Stimulated activated CD8-positive, alpha-beta memory T cell treated with anti-CD3 and anti-CD28 coated beads, Interleukin-4, amount 100 ng/mL, for 4 hours (primary cell): ENCODE measurements at regions not wholly inside any gene's neighbourhood (a gene's known extent, or its start where the extent isn't known, plus 50 kb on each side); places are given as distances from the start of the nearest gene placed in this dataset.

ENCODE experiments used
- DNase-seq, 2 donors: peaks; one replicate each; pipeline ENCODE4 v3.0.0-alpha.2; 2020; ENCODE audit warnings: low read depth in 2 of 2, low spot score in 1 of 2

GRCh38 chr17:5635949-5636348, 51.6 kb upstream of the NLRP1 start:
- no peak for DNase-seq

DNA sequence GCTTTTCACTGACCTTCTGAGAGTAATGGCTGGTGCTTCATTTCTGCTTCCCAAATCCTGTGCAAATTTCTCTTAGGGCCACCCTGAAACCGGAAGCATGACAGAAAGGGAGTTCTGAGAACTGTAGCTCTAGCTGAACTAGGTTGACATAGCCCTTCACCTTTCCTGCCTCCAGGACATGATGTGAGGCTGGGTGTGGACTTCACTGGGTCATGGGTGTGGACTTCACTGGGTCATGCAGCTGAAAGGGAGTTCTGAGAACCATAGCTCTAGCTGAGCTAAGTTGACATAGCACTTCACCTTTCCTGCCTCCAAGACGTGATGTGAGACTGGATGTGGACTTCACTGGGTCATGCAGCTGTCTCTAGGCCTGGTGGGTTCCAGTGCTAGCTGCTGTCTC, 54.3 kb upstream of the NLRP1 start:
- no peak for DNase-seq

DNA sequence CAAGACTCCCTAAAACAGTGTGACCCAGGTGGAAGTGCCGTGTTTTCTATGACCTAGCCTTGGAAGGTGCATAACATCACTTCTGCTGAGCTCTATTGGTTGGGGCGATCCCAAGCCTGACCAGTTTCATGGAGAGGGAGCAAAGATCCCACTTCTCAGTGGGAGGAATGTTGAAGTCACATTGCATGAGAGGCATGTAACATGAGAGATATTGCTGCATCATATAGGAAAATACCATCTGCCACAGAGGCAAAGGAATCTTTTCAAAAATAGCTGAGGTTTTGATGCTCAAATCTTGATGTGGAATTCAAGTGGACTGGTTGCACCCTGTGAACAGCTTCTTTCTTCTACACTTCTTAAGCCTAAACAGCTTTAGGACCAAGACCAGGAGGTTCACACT, 56.4 kb upstream of the NLRP1 start:
- DNase-seq = no peak

GRCh38 chr17:5642752-5643151, 58.4 kb upstream of the NLRP1 start:
- DNase-seq = no peak

GRCh38 chr17:5644065-5644464, 59.8 kb upstream of the NLRP1 start:
- DNase-seq = no peak

GRCh38 chr17:5651348-5651747, 67.0 kb upstream of the NLRP1 start:
- DNase-seq = no peak

DNA sequence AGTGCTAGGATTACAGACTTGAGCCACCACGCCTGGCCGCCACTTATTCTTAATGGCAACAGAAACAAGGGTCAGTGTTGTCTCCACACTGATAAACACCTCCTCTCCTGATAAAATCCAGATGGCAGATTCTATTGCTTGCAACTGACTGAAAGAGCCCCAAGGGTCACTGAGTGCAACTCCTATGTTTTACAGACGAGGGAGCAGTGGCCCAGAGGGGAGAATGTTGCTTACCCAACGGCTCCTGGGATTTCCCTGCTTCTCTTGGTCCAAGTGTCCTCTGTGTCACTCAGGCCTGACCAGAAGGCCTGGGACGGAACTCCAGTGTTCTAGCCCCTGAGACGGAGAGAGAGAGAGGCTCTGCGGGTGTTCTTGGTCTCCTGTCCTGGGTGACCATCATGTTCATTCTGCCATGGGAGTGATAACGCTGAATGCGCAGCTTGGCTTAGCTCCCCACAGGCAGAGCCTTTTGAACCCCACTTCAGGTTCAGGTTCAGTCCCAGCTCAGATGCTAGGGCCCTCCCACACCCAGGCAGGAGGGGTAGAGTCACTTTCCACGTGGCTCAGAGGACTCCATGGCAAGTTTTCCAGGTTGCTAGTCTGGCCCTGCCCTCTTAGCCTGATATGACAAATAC, 77.3 kb upstream of the NLRP1 start:
- DNase-seq = no peak

GRCh38 chr17:5662409-5663085, 78.2 kb upstream of the NLRP1 start:
- no peak for DNase-seq

DNA sequence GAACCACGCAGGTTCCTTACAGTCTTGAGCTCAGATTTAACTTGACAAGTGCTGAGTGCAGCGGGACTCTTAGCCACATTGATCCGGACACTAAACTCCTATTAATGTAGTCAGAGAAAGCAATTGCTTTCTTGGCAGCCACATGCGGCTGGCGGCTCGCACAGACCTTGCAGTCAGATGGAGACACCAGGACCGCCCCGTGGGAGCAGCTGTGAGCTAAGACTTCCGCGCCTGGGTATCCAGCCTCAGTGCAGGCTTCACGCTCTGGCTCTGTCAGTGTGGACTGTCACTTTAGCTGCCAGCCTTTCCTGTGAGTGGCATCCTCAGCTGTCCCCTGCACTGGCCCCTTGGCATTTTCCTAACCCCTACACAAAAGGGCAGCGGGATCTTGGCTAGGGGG, 80.9 kb upstream of the NLRP1 start:
- DNase-seq = no peak

GRCh38 chr17:5667871-5668270, 83.6 kb upstream of the NLRP1 start:
- DNase-seq = no peak

DNA sequence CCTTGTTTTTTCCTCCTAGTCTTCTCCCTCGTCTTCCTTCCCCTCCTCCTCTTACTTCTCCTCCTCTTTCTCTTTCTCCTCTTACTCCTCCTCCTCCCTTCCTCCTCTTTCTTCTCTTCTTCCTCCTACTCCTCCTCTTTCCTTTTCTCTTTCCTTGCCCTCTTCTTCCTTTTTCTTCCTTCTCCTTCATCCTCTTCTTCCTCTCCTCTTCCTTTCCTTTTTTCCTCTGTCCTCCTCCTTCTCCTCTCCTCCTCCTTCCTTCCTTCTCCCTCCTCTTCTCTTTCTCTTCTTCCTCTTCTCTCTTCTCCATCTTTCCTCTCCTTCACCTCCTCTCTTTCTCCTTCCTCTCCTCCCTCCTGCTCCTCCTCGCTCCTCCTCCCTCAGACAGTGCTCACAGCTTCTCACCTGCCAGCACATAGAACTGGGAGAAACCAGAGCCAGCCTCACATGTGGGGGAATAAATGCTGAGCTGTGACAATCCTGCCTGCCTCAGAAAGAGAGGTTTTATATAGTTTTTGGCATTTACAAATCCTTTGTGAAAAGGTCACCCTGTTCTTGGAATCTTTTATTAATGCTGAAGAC, 84.3 kb upstream of the NLRP1 start:
- DNase-seq = no peak

DNA sequence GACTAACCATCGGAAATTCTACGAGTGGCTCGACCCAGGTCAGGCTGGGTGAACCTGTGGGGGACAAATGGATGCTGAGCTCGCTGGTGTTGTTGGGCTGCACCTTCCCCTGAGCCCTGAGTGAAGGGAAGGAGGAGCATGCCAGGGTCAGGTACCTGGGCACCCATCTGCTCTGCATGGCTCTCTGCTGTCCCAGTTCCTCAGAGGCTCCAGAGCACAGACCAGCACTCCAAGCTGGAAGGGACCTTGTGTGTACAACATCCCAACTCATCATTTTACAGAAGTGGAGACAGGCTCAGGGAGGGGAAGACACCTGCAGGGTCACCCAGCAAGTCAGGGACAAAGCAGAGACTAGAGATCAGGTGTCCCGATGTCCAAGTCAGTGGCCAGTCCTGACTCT, 84.9 kb upstream of the NLRP1 start:
- no peak for DNase-seq

DNA sequence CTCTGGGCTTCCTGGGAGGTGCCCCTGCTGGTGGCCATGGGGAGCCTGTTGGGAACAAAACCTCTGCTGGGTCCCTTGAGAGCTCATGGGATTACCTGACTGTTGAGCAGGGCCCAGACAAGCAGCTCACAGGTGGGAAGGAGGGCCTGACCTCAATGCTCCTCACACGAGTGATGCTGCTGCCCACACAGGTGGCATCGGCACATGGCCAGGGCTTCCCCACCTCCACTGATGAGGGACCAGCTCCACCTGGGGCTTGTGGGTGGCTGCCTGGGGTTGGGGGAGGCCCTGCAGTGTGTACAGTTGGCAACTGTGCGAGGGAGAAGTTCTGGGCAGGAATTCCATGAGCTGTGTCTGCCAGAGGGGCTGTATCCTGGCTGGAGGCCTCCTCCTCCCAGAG, 87.8 kb upstream of the NLRP1 start:
- DNase-seq = no peak

DNA sequence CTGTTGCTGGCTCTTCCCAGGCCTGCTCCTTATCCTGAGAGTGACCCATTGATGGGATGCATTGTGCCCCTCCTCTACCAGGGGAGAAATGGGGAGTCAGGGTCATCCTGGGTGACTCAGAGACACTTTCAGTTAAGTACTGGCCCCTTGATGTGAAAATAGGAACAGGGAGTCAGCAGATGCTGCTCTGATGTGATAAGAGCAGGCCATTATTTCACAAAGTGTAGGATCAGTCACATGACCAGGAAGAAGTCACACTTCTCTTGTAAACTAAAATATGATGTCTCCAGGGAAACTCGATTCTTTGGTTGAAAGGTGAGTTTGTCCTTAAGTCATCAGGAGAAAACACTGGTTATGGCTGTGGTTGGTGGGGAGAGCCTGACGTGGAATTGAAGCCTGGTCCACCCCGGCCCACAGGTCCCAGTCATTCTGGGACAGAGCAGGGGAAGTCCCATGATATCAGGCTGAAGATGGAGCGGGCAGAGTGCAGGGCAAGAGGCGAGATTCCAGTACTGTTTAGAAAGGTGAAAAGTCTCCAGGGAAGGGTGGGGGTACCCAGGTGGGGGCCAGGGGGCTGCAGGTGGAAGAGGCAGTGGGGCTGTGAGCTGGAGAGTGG, 88.6 kb upstream of the NLRP1 start:
- DNase-seq = no peak

DNA sequence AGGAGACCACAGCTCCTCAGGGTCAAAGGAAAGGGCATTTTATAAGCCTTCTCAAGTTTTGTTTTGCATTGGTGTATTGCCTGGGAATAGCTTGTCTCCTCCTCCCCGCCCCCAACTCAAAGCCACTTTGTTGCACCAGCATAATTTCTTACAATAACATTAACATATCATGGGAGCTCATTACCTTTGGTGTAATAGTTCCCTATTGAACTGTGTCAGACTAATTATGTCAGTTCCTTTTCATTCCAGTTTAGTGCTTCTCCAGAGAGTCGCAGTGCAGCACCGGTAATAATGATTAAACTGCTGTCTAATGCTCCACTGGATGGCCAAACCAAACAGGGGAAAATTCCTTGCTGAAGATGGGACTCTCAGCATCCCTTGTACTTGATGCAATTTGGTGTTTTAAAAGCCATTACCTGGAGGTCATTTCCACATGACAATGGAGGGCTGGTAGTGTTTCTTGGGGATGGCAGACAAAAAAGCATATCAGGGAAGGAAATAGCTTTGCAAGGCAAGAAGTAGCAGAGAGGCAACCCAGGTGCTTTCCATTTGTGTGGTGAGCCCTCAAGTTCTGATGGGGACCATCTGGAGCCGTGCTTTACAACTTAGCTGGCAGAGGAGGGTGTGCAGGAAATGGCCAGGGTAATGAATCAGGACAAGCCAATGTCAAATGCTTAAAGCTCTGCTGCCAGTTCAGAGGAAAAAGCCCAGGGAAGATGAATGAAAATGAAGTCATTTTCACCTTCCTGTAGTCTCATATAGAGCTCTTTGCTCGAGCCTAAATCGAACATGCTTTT, 91.5 kb upstream of the NLRP1 start:
- no peak for DNase-seq

GRCh38 chr17:5677620-5678019, 93.3 kb upstream of the NLRP1 start:
- no peak for DNase-seq

- DNase-seq = no peak
These were observed 93.9 kb upstream of the NLRP1 start for GRCh38 chr17:5678171-5678570.

GRCh38 chr17:5680766-5681165, 96.5 kb upstream of the NLRP1 start:
- no peak for DNase-seq

GRCh38 chr17:5683241-5683640, 98.9 kb upstream of the NLRP1 start:
- DNase-seq = no peak

DNA sequence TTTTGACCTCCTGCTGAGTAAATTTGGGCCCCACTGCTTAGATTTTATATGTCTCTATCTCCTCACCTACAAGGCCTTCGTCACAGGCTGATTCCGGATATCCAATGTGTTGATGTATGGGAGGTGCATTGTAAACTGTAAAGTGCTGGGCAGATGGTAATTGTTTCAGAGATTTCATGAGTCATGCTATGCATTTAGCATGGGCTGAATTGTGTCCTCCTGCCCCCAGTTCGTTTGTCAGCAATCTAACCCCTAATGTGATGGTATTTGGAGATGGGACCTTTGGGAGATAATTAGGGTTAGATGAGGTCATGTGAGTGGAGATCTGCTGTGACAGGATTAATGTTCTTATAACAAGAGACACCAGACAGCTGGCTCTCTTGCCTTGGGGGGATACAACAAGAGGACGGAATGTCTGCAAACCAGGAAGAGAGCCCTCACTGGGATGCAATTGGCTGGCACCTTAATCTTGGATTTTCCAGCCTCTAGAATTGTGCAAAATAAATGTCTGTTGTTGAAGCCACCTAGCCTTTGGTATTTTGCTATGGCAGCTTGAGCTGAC, 101.8 kb upstream of the NLRP1 start:
- no peak for DNase-seq

DNA sequence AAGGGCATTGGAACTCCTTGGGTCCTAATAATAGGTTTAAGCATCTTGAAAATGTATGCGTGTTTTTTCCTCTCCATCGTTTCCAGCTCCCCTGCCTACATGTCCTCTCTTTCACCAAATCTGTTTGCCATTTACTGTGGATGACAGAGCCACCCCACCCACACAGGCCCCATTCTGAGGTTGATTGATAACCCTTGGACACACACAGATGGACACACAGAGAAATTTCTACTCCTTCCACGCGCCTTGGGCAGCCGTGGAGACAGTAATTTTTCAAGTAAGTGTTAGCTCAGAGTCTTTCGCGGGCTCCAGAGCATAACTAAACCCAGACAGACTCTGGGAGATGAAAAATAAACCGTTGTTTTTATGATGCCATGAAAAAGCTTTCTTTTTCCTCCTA, 103.3 kb upstream of the NLRP1 start:
- DNase-seq = no peak
